GM12878 (cell line): ENCODE measurements at regions not wholly inside any gene's neighbourhood (a gene's known extent, or its start where the extent isn't known, plus 50 kb on each side); places are given as distances from the start of the nearest gene placed in this dataset.

Experiments
- ATAC-seq: fragments of 200-7000 bp; cut with Tn5 transposase; 3 replicates; pipeline ENCODE4 v1.9.1; 2020; ENCODE audit warnings: mild to moderate bottlenecking, moderate library complexity
- BruUV-seq: library from RNA; stranded (reverse); fragments of 400-500 nt; replicated peaks from 2 replicates; lab custom pipeline; 2021; lab: Mats Ljungman, UMichigan
- CTCF ChIA-PET: fragments of 300-600 bp; sonication (Branson Sonifier 250); formaldehyde crosslinking; extraction: SDS; loops from one replicate; lab custom pipeline; 2021; ENCODE audit warnings: inconsistent platforms; lab: Yijun Ruan, JAX
- POLR2A ChIA-PET: fragments of 350-600 bp; formaldehyde crosslinking; extraction: SDS; loops from one replicate; lab custom pipeline; 2021; ENCODE audit warnings: inconsistent platforms; lab: Charles Lee
- RAD21 ChIA-PET: fragments of 300-600 bp; sonication (Branson Sonifier 250); formaldehyde crosslinking; loops from one replicate; lab custom pipeline; 2023; ENCODE audit warnings: antibody characterized with exemption; ENCODE audit not compliant: unreplicated experiment; lab: Charles Lee
- SMC1A ChIA-PET: fragments of 300-600 bp; sonication (Branson Sonifier 250); formaldehyde crosslinking; loops from one replicate; lab custom pipeline; 2023; ENCODE audit not compliant: unreplicated experiment, uncharacterized antibody; lab: Charles Lee
- DNase-seq: peaks from one replicate; pipeline ENCODE4 v3.0.0-alpha.2; 2011; ENCODE audit warnings: low read depth, low spot score
- FAIRE-seq: peaks from 3 replicates; lab custom pipeline; 2011; peaks lifted over from hg19 to GRCh38; lab: Jason Lieb, UNC
- H2AFZ ChIP-seq: 2 replicates; pipeline ENCODE4 v1.6.0; 2011; ENCODE audit warnings: low read depth, low read length, control low read depth; ENCODE audit not compliant: control insufficient read depth
- H3K27ac ChIP-seq: 2 replicates; pipeline ENCODE4 v1.5.1; 2011; ENCODE audit warnings: control low read depth; ENCODE audit not compliant: control insufficient read depth, insufficient read depth
- H3K27me3 ChIP-seq, 2 experiments: replicated peaks in 1 of 2; 2 replicates each; pipeline versions ENCODE4 v1.6.0 to v1.6.1; 2011; ENCODE audit warnings: low read length in 1 of 2; ENCODE audit not compliant: control insufficient read depth in 2 of 2, insufficient read depth in 2 of 2
- H3K36me3 ChIP-seq, 2 experiments: 2 replicates each; pipeline ENCODE4 v1.5.1; 2011; ENCODE audit warnings: low read length in 1 of 2; ENCODE audit not compliant: control insufficient read depth in 2 of 2, insufficient read depth in 2 of 2
- H3K4me1 ChIP-seq: 2 replicates; pipeline ENCODE4 v1.6.1; 2011; ENCODE audit warnings: mild to moderate bottlenecking, low read length, moderate library complexity, mixed read lengths; ENCODE audit not compliant: control insufficient read depth, insufficient read depth
- H3K4me2 ChIP-seq: 2 replicates; pipeline ENCODE4 v1.6.0; 2011; ENCODE audit warnings: control low read depth; ENCODE audit not compliant: control insufficient read depth, insufficient read depth
- H3K4me3 ChIP-seq: fragments of 200-600 bp; sonication (generic); 2 replicates; pipeline ENCODE4 v1.5.1; 2016
- H3K79me2 ChIP-seq: 2 replicates; pipeline ENCODE4 v1.6.0; 2011; ENCODE audit warnings: low read length; ENCODE audit not compliant: control insufficient read depth, insufficient read depth
- H3K9ac ChIP-seq: 2 replicates; pipeline ENCODE4 v1.8.0; 2011; ENCODE audit warnings: low read length, control low read depth, mixed read lengths; ENCODE audit not compliant: control insufficient read depth, insufficient read depth
- H3K9me3 ChIP-seq: replicated peaks from 3 replicates; pipeline ENCODE4 v1.5.1; 2011; ENCODE audit warnings: mild to moderate bottlenecking, low read length; ENCODE audit not compliant: control insufficient read depth, insufficient read depth
- H4K20me1 ChIP-seq: 2 replicates; pipeline ENCODE4 v1.6.0; 2011; ENCODE audit not compliant: control insufficient read depth, insufficient read depth
- BHLHE40 ChIP-seq, 2 experiments: fragments of 450-650 bp in 1 of 2; IDR thresholded peaks; 2 replicates each; pipeline ENCODE4 v1.6.1; 2011 to 2017; ENCODE audit warnings: low read depth in 2 of 2, borderline replicate concordance in 1 of 2, improper control_type of control experiment in 1 of 2, low read length in 1 of 2, mild to moderate bottlenecking in 1 of 2
- CHD1 ChIP-seq: IDR thresholded peaks from 2 replicates; pipeline ENCODE4 v1.6.1; 2012; ENCODE audit warnings: low read depth, low read length, improper control_type of control experiment
- EED ChIP-seq: sonication (generic); IDR thresholded peaks from 2 replicates; pipeline ENCODE4 v1.6.1; 2016; ENCODE audit warnings: antibody characterized with exemption, low read depth
- ESRRA ChIP-seq: IDR thresholded peaks from 2 replicates; pipeline ENCODE4 v1.6.1; 2012; ENCODE audit warnings: mild to moderate bottlenecking, low read length, improper control_type of control experiment
- EZH2 ChIP-seq: IDR thresholded peaks from 2 replicates; pipeline ENCODE4 v1.6.1; 2012; ENCODE audit warnings: low read depth, mild to moderate bottlenecking, control low read depth, inconsistent platforms, low read length, borderline replicate concordance; ENCODE audit not compliant: control insufficient read depth
- FOS ChIP-seq: IDR thresholded peaks from 3 replicates; pipeline ENCODE4 v1.6.1; 2011; ENCODE audit warnings: borderline replicate concordance; ENCODE audit not compliant: insufficient read length; ENCODE audit errors: extremely low read depth
- GABPA ChIP-seq: IDR thresholded peaks from 2 replicates; pipeline ENCODE4 v1.6.1; 2014; ENCODE audit warnings: antibody characterized with exemption, low read depth, mild to moderate bottlenecking, inconsistent platforms
- NRF1 ChIP-seq: conservative IDR thresholded peaks from 2 replicates; pipeline ENCODE4 v1.6.1; 2011; ENCODE audit warnings: mild to moderate bottlenecking, low read depth, low read length, improper control_type of control experiment
- RAD21 ChIP-seq: IDR thresholded peaks from 2 replicates; pipeline ENCODE4 v1.6.1; 2011; ENCODE audit warnings: mild to moderate bottlenecking, low read depth, low read length, moderate library complexity; ENCODE audit not compliant: insufficient read depth
- RB1 ChIP-seq: fragments of 450-650 bp; formaldehyde crosslinking; IDR thresholded peaks from 2 replicates; pipeline ENCODE4 v1.6.1; 2017; ENCODE audit warnings: mild to moderate bottlenecking, borderline replicate concordance
- SP1 ChIP-seq: IDR thresholded peaks from one replicate; pipeline ENCODE4 v1.6.1; 2011; ENCODE audit warnings: low read depth, low read length
- ZZZ3 ChIP-seq: IDR thresholded peaks from 2 replicates; pipeline ENCODE4 v1.6.1; 2011; ENCODE audit warnings: low read depth; ENCODE audit not compliant: control insufficient read depth, insufficient read length
- WGBS: methylation state at CpG from one replicate; pipeline ENCODE4 v1.1.6; 2016; ENCODE audit warnings: low lambda C conversion rate; ENCODE audit not compliant: insufficient replicate concordance, insufficient coverage; ENCODE audit errors: missing lambda C conversion rate; 5-methylcytosine and 5-hydroxymethylcytosine counted together
- in situ Hi-C: fragments of 300-500 bp; cut with MboI; formaldehyde crosslinking; loops from 9 replicates; pipeline ENCODE4 v1.14.3; 2018; ENCODE audit warnings: mixed read lengths
- intact Hi-C: fragments of 100-400 bp; cut with micrococcal nuclease; formaldehyde crosslinking; loops from one replicate; pipeline ENCODE4 v1.14.2; 2022; ENCODE audit not compliant: unreplicated experiment
- TF ChIP-seq, protein P1 (sequence below): fragments of 450-650 bp; formaldehyde crosslinking; IDR thresholded peaks from 2 replicates; pipeline ENCODE4 v1.4.0; 2020; ENCODE audit warnings: mild to moderate bottlenecking, moderate library complexity
- TF ChIP-seq, protein P2 (sequence below): fragments of 150-350 bp; IDR thresholded peaks from 2 replicates; pipeline ENCODE4 v1.6.1; 2014; ENCODE audit warnings: mild to moderate bottlenecking, low read depth, low read length
- TF ChIP-seq, protein P3 (sequence below): fragments of 450-650 bp; IDR thresholded peaks from 2 replicates; pipeline ENCODE4 v1.6.1; 2014; ENCODE audit warnings: mild to moderate bottlenecking

DNA sequence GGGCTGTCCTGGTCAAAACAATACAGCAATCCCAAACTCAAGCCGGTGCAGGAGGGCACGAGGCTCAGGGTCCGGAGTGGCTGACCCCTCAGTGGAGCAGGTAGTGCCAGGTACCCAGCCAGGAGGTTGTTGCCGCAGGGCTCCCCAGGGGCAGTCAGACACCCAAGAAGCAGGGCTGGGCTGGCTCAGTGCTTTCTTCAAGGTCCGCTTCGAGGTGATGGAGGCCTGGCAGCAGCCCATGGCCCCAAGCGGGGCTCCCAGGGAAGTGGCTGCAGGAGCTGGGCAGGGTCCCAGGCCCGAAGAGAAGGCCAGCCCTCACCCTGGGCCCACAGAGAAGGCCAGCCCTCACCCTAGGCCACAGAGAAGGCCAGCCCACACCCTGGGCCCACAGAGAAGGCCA is 55.3 kb upstream of the COPS8 start:
- RAD21 ChIA-PET, result no interaction called here

DNA sequence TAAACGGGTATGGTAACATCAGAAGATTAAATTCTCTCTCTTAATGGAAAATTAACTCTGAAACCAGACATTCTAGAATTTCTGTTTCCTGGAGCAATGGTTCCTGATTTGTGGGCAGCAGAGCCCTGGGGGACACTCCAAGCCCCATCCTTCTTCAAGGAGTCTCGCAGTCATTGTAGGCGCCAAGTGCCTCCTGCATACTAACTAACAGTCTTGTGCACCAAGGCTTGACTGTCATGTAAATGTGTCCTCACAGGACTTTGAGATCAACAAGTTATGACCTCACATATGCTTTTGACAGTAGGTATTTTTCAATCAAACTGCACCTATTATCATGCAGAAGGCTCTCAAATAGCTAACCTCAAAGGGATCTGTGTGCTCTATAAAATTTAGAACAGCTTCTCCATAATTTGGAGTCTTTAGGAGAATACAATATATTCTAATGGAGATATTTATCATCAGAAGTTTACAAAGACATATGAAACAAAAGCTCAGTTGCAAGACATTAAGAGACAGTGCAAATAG is 52.1 kb upstream of the COPS8 start:
- no peaks in the 10 kb centered on the region for H3K36me3 ChIP-seq
- ChIA-PET RAD21 (interaction anchor here (1.6 kb wide), 1 partner anchor 26 kb away, joined by 4 read pairs; no protein-coding TSS in a partner anchor), POLR2A (no interaction called here), SMC1A (interaction anchor here (0.9 to 1.1 kb wide), 2 partner anchors 520 to 681 kb away, joined by 3 read pairs; no protein-coding TSS in a partner anchor), CTCF (interaction anchor here (0.6 to 1.5 kb wide), 4 partner anchors 25 to 520 kb away, joined by 3 read pairs; no protein-coding TSS in a partner anchor)
- FAIRE-seq (no peak), ATAC-seq (no peak), DNase-seq (no peak)
- intact Hi-C loops (no loop called here), in situ Hi-C loops (no loop called here)
- no peak overlapping the region for H2AFZ ChIP-seq
- H3K9me3 ChIP-seq, result no peaks in the 10 kb centered on the region
- H3K4me3 ChIP-seq, result no peak overlapping the region
- WGBS, result 47% methylated on average over 3 of the region's 3 CpGs
- H3K4me1 ChIP-seq, result no peaks in the 10 kb centered on the region
- H3K27ac ChIP-seq, result no peak overlapping the region
- H3K79me2 ChIP-seq, result no peaks in the 10 kb centered on the region
- TF ChIP-seq RAD21 (no peak), NRF1 (no peak), FOS (no peak), EED (no peak)
- TF ChIP-seq, protein P1, sequence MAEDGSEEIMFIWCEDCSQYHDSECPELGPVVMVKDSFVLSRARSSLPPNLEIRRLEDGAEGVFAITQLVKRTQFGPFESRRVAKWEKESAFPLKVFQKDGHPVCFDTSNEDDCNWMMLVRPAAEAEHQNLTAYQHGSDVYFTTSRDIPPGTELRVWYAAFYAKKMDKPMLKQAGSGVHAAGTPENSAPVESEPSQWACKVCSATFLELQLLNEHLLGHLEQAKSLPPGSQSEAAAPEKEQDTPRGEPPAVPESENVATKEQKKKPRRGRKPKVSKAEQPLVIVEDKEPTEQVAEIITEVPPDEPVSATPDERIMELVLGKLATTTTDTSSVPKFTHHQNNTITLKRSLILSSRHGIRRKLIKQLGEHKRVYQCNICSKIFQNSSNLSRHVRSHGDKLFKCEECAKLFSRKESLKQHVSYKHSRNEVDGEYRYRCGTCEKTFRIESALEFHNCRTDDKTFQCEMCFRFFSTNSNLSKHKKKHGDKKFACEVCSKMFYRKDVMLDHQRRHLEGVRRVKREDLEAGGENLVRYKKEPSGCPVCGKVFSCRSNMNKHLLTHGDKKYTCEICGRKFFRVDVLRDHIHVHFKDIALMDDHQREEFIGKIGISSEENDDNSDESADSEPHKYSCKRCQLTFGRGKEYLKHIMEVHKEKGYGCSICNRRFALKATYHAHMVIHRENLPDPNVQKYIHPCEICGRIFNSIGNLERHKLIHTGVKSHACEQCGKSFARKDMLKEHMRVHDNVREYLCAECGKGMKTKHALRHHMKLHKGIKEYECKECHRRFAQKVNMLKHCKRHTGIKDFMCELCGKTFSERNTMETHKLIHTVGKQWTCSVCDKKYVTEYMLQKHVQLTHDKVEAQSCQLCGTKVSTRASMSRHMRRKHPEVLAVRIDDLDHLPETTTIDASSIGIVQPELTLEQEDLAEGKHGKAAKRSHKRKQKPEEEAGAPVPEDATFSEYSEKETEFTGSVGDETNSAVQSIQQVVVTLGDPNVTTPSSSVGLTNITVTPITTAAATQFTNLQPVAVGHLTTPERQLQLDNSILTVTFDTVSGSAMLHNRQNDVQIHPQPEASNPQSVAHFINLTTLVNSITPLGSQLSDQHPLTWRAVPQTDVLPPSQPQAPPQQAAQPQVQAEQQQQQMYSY (CRISPR knock-in tag), result no peak
- TF ChIP-seq, protein P2, sequence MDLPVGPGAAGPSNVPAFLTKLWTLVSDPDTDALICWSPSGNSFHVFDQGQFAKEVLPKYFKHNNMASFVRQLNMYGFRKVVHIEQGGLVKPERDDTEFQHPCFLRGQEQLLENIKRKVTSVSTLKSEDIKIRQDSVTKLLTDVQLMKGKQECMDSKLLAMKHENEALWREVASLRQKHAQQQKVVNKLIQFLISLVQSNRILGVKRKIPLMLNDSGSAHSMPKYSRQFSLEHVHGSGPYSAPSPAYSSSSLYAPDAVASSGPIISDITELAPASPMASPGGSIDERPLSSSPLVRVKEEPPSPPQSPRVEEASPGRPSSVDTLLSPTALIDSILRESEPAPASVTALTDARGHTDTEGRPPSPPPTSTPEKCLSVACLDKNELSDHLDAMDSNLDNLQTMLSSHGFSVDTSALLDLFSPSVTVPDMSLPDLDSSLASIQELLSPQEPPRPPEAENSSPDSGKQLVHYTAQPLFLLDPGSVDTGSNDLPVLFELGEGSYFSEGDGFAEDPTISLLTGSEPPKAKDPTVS, result no peak
- TF ChIP-seq, protein P3, sequence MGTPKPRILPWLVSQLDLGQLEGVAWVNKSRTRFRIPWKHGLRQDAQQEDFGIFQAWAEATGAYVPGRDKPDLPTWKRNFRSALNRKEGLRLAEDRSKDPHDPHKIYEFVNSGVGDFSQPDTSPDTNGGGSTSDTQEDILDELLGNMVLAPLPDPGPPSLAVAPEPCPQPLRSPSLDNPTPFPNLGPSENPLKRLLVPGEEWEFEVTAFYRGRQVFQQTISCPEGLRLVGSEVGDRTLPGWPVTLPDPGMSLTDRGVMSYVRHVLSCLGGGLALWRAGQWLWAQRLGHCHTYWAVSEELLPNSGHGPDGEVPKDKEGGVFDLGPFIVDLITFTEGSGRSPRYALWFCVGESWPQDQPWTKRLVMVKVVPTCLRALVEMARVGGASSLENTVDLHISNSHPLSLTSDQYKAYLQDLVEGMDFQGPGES, result no peak
- H3K27me3 ChIP-seq, result peaks cover 3 to 9% of the 10 kb centered on the region in 2 experiments
- no peak overlapping the region for H3K9ac ChIP-seq
- no peak overlapping the region for H3K4me2 ChIP-seq
- BruUV-seq, result no TSS peak
- no peaks in the 10 kb centered on the region for H4K20me1 ChIP-seq

More for the DNA sequence above, 55.3 kb upstream of the COPS8 start:
- H3K9me3 ChIP-seq, result no peaks in the 10 kb centered on the region
- no peak overlapping the region for H3K27ac ChIP-seq
- H4K20me1 ChIP-seq, result no peaks in the 10 kb centered on the region
- CTCF ChIA-PET, result no interaction called here
- TF ChIP-seq ESRRA (no peak), GABPA (no peak), SP1 (no peak), EZH2 (no peak), ZZZ3 (no peak), CHD1 (no peak), RB1 (no peak), BHLHE40 (IDR thresholded peaks at IDR 0.05; ENCODE audit: borderline replicate concordance in 1 of 2, low read depth in 2 of 2, low read length in 1 of 2) (no peak)
- TF ChIP-seq, all 136 proteins: peak for 0
- in situ Hi-C loops (no loop called here), intact Hi-C loops (no loop called here)
- H3K9ac ChIP-seq, result no peak overlapping the region
- H3K27me3 ChIP-seq, result peaks cover 0 to under 1% of the 10 kb centered on the region in 2 experiments; a peak in 1 of 4 replicates
- no peak for DNase-seq
- BruUV-seq, result no TSS peak
- no peaks in the 10 kb centered on the region for H3K4me1 ChIP-seq
- H3K36me3 ChIP-seq, result no peaks in the 10 kb centered on the region
- H3K4me2 ChIP-seq, result no peak overlapping the region
- no peak for FAIRE-seq
- H3K4me3 ChIP-seq, result no peak overlapping the region
- ChIA-PET POLR2A (no interaction called here), SMC1A (no interaction called here)
- H3K79me2 ChIP-seq, result no peaks in the 10 kb centered on the region
- 56% methylated on average over 7 of the region's 8 CpGs for WGBS
- H2AFZ ChIP-seq, result no peak overlapping the region
- no peak for ATAC-seq
